ENCODE measurements at regions not wholly inside any gene's neighbourhood (a gene's known extent, or its start where the extent isn't known, plus 50 kb on each side); places are given as distances from the start of the nearest gene placed in this dataset.

- H3K4me1 Mint-ChIP-seq = no peaks in the 10 kb centered on the region
- DNase-seq = no peak
- intact Hi-C loops (cut with DNase I, micrococcal nuclease) = no loop called here
- H3K9me3 Mint-ChIP-seq (ENCODE audit: low read depth) = no peaks in the 10 kb centered on the region
- H3K4me3 Mint-ChIP-seq = no peak overlapping the region
- ChIA-PET CTCF (interaction anchor here (0.7 kb wide), 1 partner anchor 90 kb away, joined by 4 read pairs; no protein-coding TSS in a partner anchor), POLR2A (no interaction called here)
- ATAC-seq = no peak
- H3K27ac Mint-ChIP-seq = no peak overlapping the region
- peaks cover 15% of the 10 kb centered on the region for H3K27me3 Mint-ChIP-seq
- H3K36me3 Mint-ChIP-seq (ENCODE audit: low read depth) = no peaks in the 10 kb centered on the region
Measured at GRCh38 chr3:127119693-127120464, 73.1 kb upstream of the PRR23E start.

DNA sequence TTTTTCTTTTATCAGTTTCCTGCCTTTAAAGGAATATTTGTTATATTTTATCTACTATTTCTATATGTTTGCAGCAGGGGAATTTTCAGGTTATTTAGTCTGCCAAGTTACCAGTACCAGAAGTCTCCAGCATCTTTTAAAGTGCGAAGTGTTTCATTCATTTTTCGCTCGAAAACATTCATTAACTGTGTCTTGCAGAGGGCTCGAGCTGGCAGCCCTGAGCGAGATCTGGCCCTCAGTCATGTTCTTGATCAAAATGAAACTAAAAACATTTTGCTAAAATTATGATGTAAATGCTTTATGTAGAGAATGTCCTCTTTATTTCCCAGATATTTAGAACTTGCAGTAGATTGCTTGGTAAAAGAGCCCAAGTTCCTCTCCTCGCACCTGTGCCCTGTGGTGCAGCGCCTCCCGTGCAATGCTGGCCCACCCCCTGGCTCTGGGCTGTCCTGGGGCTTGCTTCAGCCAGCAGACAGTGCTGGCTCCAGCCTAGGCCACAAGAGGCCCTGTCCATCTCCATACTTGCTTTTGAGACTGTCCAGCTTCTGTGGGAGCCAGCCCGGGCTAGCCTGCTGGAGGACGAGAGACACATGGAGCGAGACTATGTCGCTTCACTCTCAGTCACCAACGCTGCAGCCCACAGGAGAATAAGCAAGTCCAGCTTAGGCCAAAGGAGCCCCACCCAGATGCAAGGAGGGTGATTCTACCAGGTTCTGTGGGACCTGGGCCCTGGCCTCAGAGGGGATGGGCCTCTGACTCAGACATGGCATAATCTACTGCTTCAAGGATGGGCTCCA lies 71.9 kb upstream of the PRR23E start:
- DNase-seq (no peak), ATAC-seq (no peak)
- Mint-ChIP-seq H3K27me3 (peaks cover 15% of the 10 kb centered on the region), H3K4me3 (no peak overlapping the region), H3K27ac (no peak overlapping the region), H3K9me3 (ENCODE audit: low read depth) (no peaks in the 10 kb centered on the region), H3K4me1 (no peaks in the 10 kb centered on the region), H3K36me3 (ENCODE audit: low read depth) (no peaks in the 10 kb centered on the region)
- CTCF ChIA-PET = no interaction called here
- POLR2A ChIA-PET = no interaction called here
- intact Hi-C loops (cut with DNase I, micrococcal nuclease) = no loop called here

DNA sequence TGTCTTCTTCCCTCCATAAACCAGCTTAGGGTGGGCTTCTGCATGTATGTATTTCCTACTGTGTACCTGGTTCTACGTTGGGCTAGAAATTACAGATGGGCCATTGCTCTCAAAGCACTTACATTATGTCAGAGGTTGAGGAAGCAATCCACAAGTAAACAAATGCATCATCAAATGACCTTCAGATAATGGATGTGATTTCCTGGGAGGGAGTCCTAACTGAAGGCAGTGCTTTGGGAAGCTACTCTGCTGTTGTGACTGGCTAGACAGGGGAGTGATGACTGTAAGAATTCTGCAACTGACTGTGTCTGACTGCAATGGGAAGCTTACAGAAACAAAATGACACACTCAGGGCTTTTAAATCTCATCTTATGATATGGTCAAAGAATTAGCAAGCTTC lies 71.0 kb upstream of the PRR23E start:
- DNase-seq (no peak), ATAC-seq (no peak)
- Mint-ChIP-seq H3K27me3 (peaks cover 15% of the 10 kb centered on the region), H3K4me3 (no peak overlapping the region), H3K4me1 (no peaks in the 10 kb centered on the region), H3K36me3 (ENCODE audit: low read depth) (no peaks in the 10 kb centered on the region), H3K27ac (no peak overlapping the region), H3K9me3 (ENCODE audit: low read depth) (no peaks in the 10 kb centered on the region)
- POLR2A ChIA-PET = no interaction called here
- CTCF ChIA-PET = interaction anchor here (0.6 kb wide), 1 partner anchor 762 kb away, joined by 3 read pairs; no protein-coding TSS in a partner anchor
- intact Hi-C loops (cut with DNase I, micrococcal nuclease) = no loop called here

DNA sequence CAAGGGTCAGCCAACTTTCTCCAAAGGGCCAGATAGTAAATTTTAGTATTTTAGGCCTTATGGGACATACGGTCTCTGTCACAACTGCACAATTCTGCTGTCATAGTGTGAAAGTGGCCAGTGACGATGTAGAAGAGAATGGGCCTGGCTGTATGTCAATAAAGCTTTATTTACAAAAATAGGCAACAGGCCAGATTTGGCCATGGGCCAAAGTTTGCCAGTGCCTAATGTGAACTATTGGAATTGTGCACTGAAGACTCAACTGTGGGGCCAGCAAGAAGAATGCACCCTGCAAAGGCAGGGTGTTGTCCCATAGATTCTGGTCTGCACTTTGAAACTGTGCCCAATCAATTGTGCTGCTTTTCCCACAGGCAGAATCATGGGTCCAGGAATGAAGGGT lies 69.4 kb upstream of the PRR23E start:
- H3K36me3 Mint-ChIP-seq (ENCODE audit: low read depth) = no peaks in the 10 kb centered on the region
- no peak overlapping the region for H3K27ac Mint-ChIP-seq
- ATAC-seq (no peak), DNase-seq (no peak)
- H3K27me3 Mint-ChIP-seq = peaks cover 14% of the 10 kb centered on the region
- no peaks in the 10 kb centered on the region for H3K4me1 Mint-ChIP-seq
- POLR2A ChIA-PET = no interaction called here
- intact Hi-C loops (cut with DNase I, micrococcal nuclease) = no loop called here
- H3K4me3 Mint-ChIP-seq = no peak overlapping the region
- CTCF ChIA-PET = no interaction called here
- no peaks in the 10 kb centered on the region for H3K9me3 Mint-ChIP-seq (ENCODE audit: low read depth)

GRCh38 chr3:127124120-127124519 lies 68.8 kb upstream of the PRR23E start:
- ChIA-PET CTCF (no interaction called here), POLR2A (no interaction called here)
- H3K4me1 Mint-ChIP-seq = no peaks in the 10 kb centered on the region
- DNase-seq (no peak), ATAC-seq (no peak)
- H3K9me3 Mint-ChIP-seq (ENCODE audit: low read depth) = no peaks in the 10 kb centered on the region
- peaks cover 12% of the 10 kb centered on the region for H3K27me3 Mint-ChIP-seq
- no peaks in the 10 kb centered on the region for H3K36me3 Mint-ChIP-seq (ENCODE audit: low read depth)
- H3K4me3 Mint-ChIP-seq = no peak overlapping the region
- intact Hi-C loops (cut with DNase I, micrococcal nuclease) = no loop called here
- no peak overlapping the region for H3K27ac Mint-ChIP-seq

- no peak for ATAC-seq
- ChIA-PET CTCF (no interaction called here), POLR2A (no interaction called here)
- Mint-ChIP-seq H3K27me3 (peaks cover 21% of the 10 kb centered on the region), H3K4me1 (peaks cover 2% of the 10 kb centered on the region), H3K36me3 (ENCODE audit: low read depth) (no peaks in the 10 kb centered on the region), H3K27ac (no peak overlapping the region), H3K9me3 (ENCODE audit: low read depth) (no peaks in the 10 kb centered on the region), H3K4me3 (no peak overlapping the region)
- DNase-seq = no peak
- intact Hi-C loops (cut with DNase I, micrococcal nuclease) = no loop called here
Measured at GRCh38 chr3:127131424-127132170, 61.3 kb upstream of the PRR23E start.

- intact Hi-C loops (cut with DNase I, micrococcal nuclease) = no loop called here
- Mint-ChIP-seq H3K9me3 (ENCODE audit: low read depth) (no peaks in the 10 kb centered on the region), H3K27ac (no peak overlapping the region), H3K4me3 (no peak overlapping the region), H3K27me3 (peaks cover 31% of the 10 kb centered on the region), H3K36me3 (ENCODE audit: low read depth) (no peaks in the 10 kb centered on the region), H3K4me1 (peaks cover 2% of the 10 kb centered on the region)
- DNase-seq = no peak
- ChIA-PET POLR2A (interaction anchor here (0.6 kb wide), 1 partner anchor 113 kb away, joined by 3 read pairs; no protein-coding TSS in a partner anchor), CTCF (no interaction called here)
- no peak for ATAC-seq
Measured at GRCh38 chr3:127132876-127133275, 60.1 kb upstream of the PRR23E start.

- no peaks in the 10 kb centered on the region for H3K36me3 Mint-ChIP-seq (ENCODE audit: low read depth)
- peaks cover 2% of the 10 kb centered on the region for H3K4me1 Mint-ChIP-seq
- no peak for ATAC-seq
- CTCF ChIA-PET = interaction anchor here (0.5 kb wide), 1 partner anchor 454 kb away, joined by 3 read pairs; no protein-coding TSS in a partner anchor
- H3K9me3 Mint-ChIP-seq (ENCODE audit: low read depth) = no peaks in the 10 kb centered on the region
- intact Hi-C loops (cut with DNase I, micrococcal nuclease) = no loop called here
- H3K27ac Mint-ChIP-seq = no peak overlapping the region
- DNase-seq = no peak
- no peak overlapping the region for H3K4me3 Mint-ChIP-seq
- peaks cover 31% of the 10 kb centered on the region for H3K27me3 Mint-ChIP-seq
- POLR2A ChIA-PET = no interaction called here
Measured at GRCh38 chr3:127133971-127134370, 59.0 kb upstream of the PRR23E start.

- Mint-ChIP-seq H3K36me3 (ENCODE audit: low read depth) (no peaks in the 10 kb centered on the region), H3K9me3 (ENCODE audit: low read depth) (no peaks in the 10 kb centered on the region), H3K27me3 (peaks cover 31% of the 10 kb centered on the region), H3K4me1 (peaks cover 2% of the 10 kb centered on the region), H3K4me3 (no peak overlapping the region), H3K27ac (no peak overlapping the region)
- ATAC-seq (no peak), DNase-seq (no peak)
- CTCF ChIA-PET = no interaction called here
- intact Hi-C loops (cut with DNase I, micrococcal nuclease) = no loop called here
- POLR2A ChIA-PET = no interaction called here
Measured at GRCh38 chr3:127134466-127134865, 58.5 kb upstream of the PRR23E start.

DNA sequence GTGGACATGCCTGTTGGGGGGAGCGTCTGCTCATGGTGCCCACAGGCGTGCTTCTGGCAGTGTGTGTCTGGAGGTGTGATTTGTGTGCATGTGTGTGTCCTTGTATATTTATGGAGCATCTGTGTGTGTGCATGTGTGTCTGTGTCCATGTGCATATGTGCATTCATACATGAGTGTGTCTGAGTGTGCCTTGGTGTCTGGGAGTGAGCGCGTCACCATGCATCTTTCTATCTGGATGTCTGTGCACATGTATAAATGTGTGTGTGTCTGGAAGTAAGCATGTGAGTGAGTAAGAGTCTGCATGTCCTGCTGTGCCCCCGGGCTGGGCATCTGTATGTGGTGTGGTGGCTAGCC lies 58.1 kb upstream of the PRR23E start:
- intact Hi-C loops (cut with DNase I, micrococcal nuclease) = no loop called here
- DNase-seq (no peak), ATAC-seq (no peak)
- no peaks in the 10 kb centered on the region for H3K9me3 Mint-ChIP-seq (ENCODE audit: low read depth)
- H3K4me3 Mint-ChIP-seq = no peak overlapping the region
- H3K27me3 Mint-ChIP-seq = peaks cover 31% of the 10 kb centered on the region
- CTCF ChIA-PET = no interaction called here
- H3K27ac Mint-ChIP-seq = no peak overlapping the region
- POLR2A ChIA-PET = no interaction called here
- peaks cover 2% of the 10 kb centered on the region for H3K4me1 Mint-ChIP-seq
- H3K36me3 Mint-ChIP-seq (ENCODE audit: low read depth) = no peaks in the 10 kb centered on the region

DNA sequence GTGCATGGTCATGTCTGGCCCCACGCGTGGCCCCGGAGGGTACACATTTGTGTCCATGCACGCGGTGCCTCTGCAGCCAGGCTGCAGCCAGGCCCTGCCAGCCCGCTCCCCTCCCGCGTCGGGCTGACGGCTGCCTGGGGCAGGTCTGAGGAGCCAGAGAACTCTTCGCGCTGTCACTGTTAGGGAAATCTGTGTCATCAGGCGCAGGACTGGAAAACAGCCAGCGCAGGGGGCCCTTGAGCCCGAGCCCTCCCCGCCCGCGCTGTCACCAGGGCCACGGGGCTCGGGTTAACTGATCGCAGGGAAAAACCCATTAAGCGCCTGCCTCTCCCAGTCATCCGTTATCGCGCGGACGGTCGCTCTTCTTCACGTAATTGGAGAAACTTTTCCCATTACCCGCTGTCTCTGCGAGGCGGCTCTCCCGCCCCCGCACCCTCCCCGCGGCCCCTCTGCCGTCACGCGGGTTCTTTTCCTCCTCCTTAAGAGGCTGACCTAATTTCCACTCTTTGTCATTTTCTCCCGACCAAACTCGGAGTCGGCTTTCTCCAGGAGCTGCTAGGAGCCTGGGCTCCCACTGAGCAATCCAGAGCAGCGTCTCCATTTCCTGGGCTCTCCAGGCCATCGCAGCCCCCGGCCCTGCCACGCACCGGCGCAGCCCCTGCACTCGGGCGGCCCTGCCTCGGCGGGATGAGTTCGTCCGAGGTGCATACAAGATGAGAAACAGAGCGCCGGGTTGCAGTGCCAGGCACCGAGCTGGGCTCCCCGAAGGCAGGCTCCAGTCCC lies 57.5 kb upstream of the PRR23E start:
- peak; percentile 57 for DNase-seq
- peaks cover 2% of the 10 kb centered on the region for H3K4me1 Mint-ChIP-seq

More for the DNA sequence above, 57.5 kb upstream of the PRR23E start:
- ATAC-seq = peak; percentile 74
- H3K27ac Mint-ChIP-seq = no peak overlapping the region
- intact Hi-C loops (cut with DNase I, micrococcal nuclease) = no loop called here
- H3K36me3 Mint-ChIP-seq (ENCODE audit: low read depth) = no peaks in the 10 kb centered on the region
- no peaks in the 10 kb centered on the region for H3K9me3 Mint-ChIP-seq (ENCODE audit: low read depth)
- ChIA-PET POLR2A (no interaction called here), CTCF (no interaction called here)
- H3K27me3 Mint-ChIP-seq = peaks cover 31% of the 10 kb centered on the region
- H3K4me3 Mint-ChIP-seq = no peak overlapping the region
